ENCODE measurements at regions not wholly inside any gene's neighbourhood (a gene's known extent, or its start where the extent isn't known, plus 50 kb on each side); places are given as distances from the start of the nearest gene placed in this dataset.

DNA sequence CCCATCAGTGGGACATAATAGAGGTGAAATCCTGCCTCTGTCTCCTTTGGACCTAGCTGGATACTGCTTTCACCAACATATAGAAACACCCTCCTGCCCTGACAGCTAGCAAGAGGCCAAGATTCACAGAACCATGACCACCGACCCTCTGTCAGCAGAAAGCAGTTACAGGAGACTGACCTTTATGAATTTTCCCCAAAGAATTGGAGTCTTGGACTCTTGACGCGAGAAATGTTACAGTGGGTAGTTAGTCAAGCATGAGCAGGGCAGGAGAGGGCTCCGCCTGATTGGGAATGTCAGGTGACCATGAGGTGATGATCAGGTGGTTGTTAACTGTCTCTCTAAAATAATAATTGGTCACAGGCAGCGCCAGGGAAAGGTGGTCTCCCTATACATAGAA is 1002.3 kb downstream of the TDRD15 start:
- ChIA-PET POLR2A (no interaction called here), CTCF (no interaction called here)
- no peaks in the 10 kb centered on the region for H3K4me1 Mint-ChIP-seq (ENCODE audit: low read depth, unreplicated experiment)

DNA sequence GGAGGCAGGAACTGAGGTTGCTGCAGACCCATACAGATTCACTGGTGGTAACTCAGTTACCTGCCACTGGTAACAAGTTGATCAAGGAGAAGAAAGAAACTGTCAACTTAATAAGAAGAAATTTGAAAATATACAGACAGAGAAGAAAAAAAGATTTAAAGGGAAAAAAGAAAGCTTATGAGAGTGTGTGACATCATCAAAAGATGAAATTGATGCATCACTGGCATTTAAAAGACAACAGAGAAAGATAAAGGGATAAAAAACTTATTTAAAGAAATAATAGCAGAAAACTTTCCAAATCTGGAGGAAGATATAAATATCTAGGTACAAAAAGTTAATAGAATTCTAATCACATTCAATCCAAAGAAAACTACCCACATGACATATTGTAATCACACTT is 1003.2 kb downstream of the TDRD15 start:
- Histone ChIP-seq H3K4me3 (ENCODE audit: low read depth, low read length) (no peak overlapping the region), H3K9me3 (no peaks in the 10 kb centered on the region), H3K27me3 (replicated peaks; ENCODE audit: control insufficient read depth, insufficient read depth, low read length) (no peaks in the 10 kb centered on the region), H3K4me1 (no peaks in the 10 kb centered on the region), H3K36me3 (ENCODE audit: control insufficient read depth, insufficient read depth, low read length) (no peaks in the 10 kb centered on the region)
- intact Hi-C loops (cut with micrococcal nuclease; ENCODE audit: unreplicated experiment), result loop anchor here (10.0 kb wide), 1 partner anchor 202 kb away; no protein-coding TSS in a partner anchor
- Mint-ChIP-seq H3K27ac (ENCODE audit: unreplicated experiment) (no peak overlapping the region), H3K9me3 (ENCODE audit: unreplicated experiment) (peaks cover 10% of the 10 kb centered on the region), H3K36me3 (ENCODE audit: insufficient read depth, unreplicated experiment) (no peaks in the 10 kb centered on the region), H3K4me1 (ENCODE audit: low read depth, unreplicated experiment) (no peaks in the 10 kb centered on the region), H3K27me3 (ENCODE audit: insufficient read depth, unreplicated experiment) (peaks cover 3% of the 10 kb centered on the region), H3K4me3 (ENCODE audit: unreplicated experiment) (no peak overlapping the region)
- CTCF ChIA-PET, result no interaction called here
- BruUV-seq (replicated peaks), result no TSS peak
- TF ChIP-seq, protein P1, sequence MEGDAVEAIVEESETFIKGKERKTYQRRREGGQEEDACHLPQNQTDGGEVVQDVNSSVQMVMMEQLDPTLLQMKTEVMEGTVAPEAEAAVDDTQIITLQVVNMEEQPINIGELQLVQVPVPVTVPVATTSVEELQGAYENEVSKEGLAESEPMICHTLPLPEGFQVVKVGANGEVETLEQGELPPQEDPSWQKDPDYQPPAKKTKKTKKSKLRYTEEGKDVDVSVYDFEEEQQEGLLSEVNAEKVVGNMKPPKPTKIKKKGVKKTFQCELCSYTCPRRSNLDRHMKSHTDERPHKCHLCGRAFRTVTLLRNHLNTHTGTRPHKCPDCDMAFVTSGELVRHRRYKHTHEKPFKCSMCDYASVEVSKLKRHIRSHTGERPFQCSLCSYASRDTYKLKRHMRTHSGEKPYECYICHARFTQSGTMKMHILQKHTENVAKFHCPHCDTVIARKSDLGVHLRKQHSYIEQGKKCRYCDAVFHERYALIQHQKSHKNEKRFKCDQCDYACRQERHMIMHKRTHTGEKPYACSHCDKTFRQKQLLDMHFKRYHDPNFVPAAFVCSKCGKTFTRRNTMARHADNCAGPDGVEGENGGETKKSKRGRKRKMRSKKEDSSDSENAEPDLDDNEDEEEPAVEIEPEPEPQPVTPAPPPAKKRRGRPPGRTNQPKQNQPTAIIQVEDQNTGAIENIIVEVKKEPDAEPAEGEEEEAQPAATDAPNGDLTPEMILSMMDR (IDR thresholded peaks at IDR 0.05; ENCODE audit: insufficient read depth in 1 of 2, low read depth in 1 of 2, low read length in 1 of 2, severe bottlenecking in 1 of 2, unreplicated experiment in 1 of 2), result no peak
- POLR2A ChIA-PET, result no interaction called here
- DNase-seq, result no peak

More for the DNA sequence above, 1002.3 kb downstream of the TDRD15 start:
- H3K9me3 ChIP-seq, result no peaks in the 10 kb centered on the region
- Mint-ChIP-seq H3K4me3 (ENCODE audit: unreplicated experiment) (no peak overlapping the region), H3K27me3 (ENCODE audit: insufficient read depth, unreplicated experiment) (peaks cover 3% of the 10 kb centered on the region), H3K36me3 (ENCODE audit: insufficient read depth, unreplicated experiment) (no peaks in the 10 kb centered on the region), H3K9me3 (ENCODE audit: unreplicated experiment) (peaks cover 10% of the 10 kb centered on the region), H3K27ac (ENCODE audit: unreplicated experiment) (no peak overlapping the region)
- H3K4me3 ChIP-seq (ENCODE audit: low read depth, low read length), result no peak overlapping the region
- no TSS peak for BruUV-seq (replicated peaks)
- H3K36me3 ChIP-seq (ENCODE audit: control insufficient read depth, insufficient read depth, low read length), result no peaks in the 10 kb centered on the region
- TF ChIP-seq, protein P1 (IDR thresholded peaks at IDR 0.05; ENCODE audit: insufficient read depth in 1 of 2, low read depth in 1 of 2, low read length in 1 of 2, severe bottlenecking in 1 of 2, unreplicated experiment in 1 of 2), result no peak
- intact Hi-C loops (cut with micrococcal nuclease; ENCODE audit: unreplicated experiment), result loop anchor here (10.0 kb wide), 1 partner anchor 201 kb away; no protein-coding TSS in a partner anchor
- H3K27me3 ChIP-seq (replicated peaks; ENCODE audit: control insufficient read depth, insufficient read depth, low read length), result no peaks in the 10 kb centered on the region
- no peak for DNase-seq
- H3K4me1 ChIP-seq, result no peaks in the 10 kb centered on the region

DNA sequence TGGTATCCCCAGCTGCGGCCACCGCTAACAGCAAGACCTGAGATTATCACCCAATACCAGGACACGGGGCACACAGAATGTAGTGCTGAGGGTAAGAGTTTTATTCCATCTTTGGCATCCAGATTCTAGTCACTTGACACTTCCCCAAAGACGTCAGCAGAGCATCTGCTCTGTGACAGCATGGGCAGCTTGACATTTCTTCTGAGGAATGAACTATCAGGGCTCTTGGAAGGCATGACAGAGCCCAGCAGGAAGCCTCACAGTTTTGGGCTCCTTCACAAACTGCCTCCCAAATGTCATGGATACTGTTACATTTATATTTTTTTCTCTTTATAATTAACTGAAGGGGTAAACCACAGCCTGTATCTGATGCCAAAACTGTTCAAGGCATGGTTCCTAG is 1010.7 kb downstream of the TDRD15 start:
- CTCF ChIA-PET, result no interaction called here
- no peaks in the 10 kb centered on the region for H3K36me3 ChIP-seq (ENCODE audit: control insufficient read depth, insufficient read depth, low read length)
- Mint-ChIP-seq H3K36me3 (ENCODE audit: insufficient read depth, unreplicated experiment) (no peaks in the 10 kb centered on the region), H3K4me3 (ENCODE audit: unreplicated experiment) (no peak overlapping the region), H3K27me3 (ENCODE audit: insufficient read depth, unreplicated experiment) (peaks cover 3% of the 10 kb centered on the region), H3K9me3 (ENCODE audit: unreplicated experiment) (no peaks in the 10 kb centered on the region), H3K27ac (ENCODE audit: unreplicated experiment) (no peak overlapping the region), H3K4me1 (ENCODE audit: low read depth, unreplicated experiment) (no peaks in the 10 kb centered on the region)
- H3K9me3 ChIP-seq, result no peaks in the 10 kb centered on the region
- no TSS peak for BruUV-seq (replicated peaks)
- intact Hi-C loops (cut with micrococcal nuclease; ENCODE audit: unreplicated experiment), result no loop called here
- DNase-seq, result no peak
- POLR2A ChIA-PET, result no interaction called here
- no peak overlapping the region for H3K4me3 ChIP-seq (ENCODE audit: low read depth, low read length)
- H3K27me3 ChIP-seq (replicated peaks; ENCODE audit: control insufficient read depth, insufficient read depth, low read length), result no peaks in the 10 kb centered on the region
- TF ChIP-seq, protein P1 (IDR thresholded peaks at IDR 0.05; ENCODE audit: insufficient read depth in 1 of 2, low read depth in 1 of 2, low read length in 1 of 2, severe bottlenecking in 1 of 2, unreplicated experiment in 1 of 2), result no peak
- H3K4me1 ChIP-seq, result no peaks in the 10 kb centered on the region

Data from Caco-2 (cell line).